ENCODE measurements at regions not wholly inside any gene's neighbourhood (a gene's known extent, or its start where the extent isn't known, plus 50 kb on each side); places are given as distances from the start of the nearest gene placed in this dataset.
"Not testable (repeated sequence)": the region's sequence is repeated elsewhere in the genome, so short reads cannot be mapped to it uniquely, and the experiment has no call there.

DNA sequence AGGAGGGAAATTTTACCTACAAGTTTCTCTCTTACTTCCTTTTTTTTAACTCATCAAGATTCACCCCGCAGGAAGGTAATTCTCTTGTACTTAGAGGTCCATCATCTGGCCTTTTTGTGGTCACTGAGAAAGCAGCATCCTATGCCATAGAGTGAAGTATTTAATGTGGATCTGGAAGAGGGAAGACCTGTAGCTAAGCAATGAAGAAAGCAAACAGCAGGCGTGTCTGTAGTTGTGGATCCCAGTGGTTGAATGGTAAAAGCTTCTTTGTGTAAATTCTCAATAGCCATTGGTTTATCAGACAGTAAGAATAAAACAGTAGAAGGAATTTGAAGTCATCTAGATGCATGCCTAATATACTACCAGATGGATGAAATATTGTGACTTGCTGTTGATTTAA, 196.4 kb downstream of the ANKRD7 start:
- no peak for DNase-seq

DNA sequence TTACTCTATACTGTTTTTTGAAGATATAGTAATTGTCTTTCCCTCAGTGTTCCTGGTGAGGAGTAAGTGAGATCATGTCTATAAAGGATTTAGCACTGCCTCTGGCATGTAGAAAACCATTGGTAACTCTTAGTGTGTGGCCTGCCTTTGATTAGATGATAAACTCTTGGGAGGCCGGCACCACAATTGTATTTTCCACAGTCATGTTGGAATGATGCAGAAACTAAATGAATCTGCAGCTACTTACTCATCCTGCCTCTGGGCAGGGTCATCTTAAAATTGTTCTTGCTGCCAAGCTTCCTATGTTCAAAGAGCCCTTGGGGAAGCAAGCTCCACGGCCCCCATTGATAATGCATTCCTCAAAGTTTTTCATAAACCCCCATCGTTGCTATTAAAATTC, 204.6 kb downstream of the ANKRD7 start:
- no peak for DNase-seq

- DNase-seq, result no peak
Observed at GRCh38 chr7:118436663-118437062, 212.2 kb downstream of the ANKRD7 start.

GRCh38 chr7:118449030-118449429, 224.5 kb downstream of the ANKRD7 start:
- DNase-seq, result not testable (repeated sequence)

DNA sequence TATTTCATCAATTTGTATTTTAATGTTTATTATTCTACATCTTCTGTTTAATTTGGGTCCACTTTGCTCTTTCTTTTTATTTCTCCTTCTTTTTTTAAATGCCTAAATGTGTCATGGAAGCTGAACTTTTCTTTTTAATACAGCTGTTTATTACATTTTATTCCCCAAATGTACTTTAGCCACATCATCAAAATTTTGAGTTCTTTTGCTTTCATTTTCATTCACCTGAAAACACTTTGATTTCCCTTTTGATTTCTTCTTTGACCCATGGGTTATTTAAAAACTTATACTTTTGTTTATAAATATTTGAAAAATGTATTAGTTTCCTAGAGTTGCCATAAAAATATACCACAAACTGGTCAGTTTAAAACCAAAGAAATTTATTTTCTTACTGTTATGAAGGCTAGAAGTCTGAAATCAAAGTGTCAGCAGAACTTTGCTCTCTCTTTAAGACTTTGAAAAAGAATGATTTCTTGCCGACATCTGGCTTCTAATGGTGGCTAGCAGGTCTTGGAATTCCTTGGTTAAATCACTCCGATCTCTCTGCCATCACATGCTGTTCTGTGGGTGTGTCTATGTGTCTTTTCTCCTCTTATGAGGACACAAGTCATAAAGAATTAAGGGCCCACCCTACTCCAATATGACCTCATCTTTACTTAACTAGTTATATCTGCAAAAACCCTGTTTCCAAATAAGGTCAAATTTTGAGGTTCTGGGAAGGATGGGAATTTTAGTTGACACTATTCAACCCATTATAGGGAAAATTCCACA, 225.5 kb downstream of the ANKRD7 start:
- DNase-seq, result no peak

GRCh38 chr7:118452128-118452527, 227.6 kb downstream of the ANKRD7 start:
- no peak for DNase-seq

GRCh38 chr7:118467381-118467780, 242.9 kb downstream of the ANKRD7 start:
- no peak for DNase-seq

DNA sequence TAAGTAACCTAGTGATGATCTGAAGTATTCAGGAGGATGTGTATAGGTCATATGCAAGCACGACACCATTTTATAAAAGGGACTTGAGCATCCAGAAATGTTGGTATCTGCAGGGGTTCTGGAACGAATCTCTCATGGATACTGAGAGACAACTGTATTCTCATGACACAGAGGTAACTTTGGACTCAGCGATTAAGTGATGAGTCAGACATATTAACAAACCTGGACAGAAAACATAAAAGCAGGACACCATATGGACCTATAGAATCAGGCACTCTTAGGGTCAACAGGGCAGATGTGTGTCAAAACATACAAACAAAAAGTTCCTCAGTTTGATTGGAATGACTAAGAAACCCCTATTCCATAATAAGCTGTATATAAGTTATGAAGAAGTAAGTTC, 248.1 kb downstream of the ANKRD7 start:
- no peak for DNase-seq

- DNase-seq, result no peak
Observed at GRCh38 chr7:118473271-118473670, 248.8 kb downstream of the ANKRD7 start.

GRCh38 chr7:118476036-118476435, 251.5 kb downstream of the ANKRD7 start:
- DNase-seq, result no peak

- no peak for DNase-seq
Observed at GRCh38 chr7:118477036-118477435, 252.5 kb downstream of the ANKRD7 start.

DNA sequence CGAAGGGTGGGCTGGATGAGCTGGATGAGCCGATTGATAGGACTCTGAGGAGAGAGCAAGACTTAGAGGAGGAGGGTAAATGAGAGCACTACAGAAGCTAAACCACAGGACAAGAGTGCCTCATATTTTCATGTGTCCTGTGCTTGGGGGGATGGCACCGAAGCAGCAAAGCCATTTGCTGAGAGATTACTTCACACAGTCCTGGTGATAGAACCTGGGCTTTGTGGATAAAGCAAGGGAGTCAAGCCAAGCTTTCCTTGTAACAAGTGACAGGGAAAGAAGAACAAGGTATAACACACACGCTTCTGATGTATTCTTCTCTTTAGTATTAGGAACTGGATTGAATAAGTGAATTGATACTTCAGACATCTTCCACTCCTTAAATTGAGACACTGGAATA, 253.7 kb downstream of the ANKRD7 start:
- no peak for DNase-seq

GRCh38 chr7:118478931-118479330, 254.4 kb downstream of the ANKRD7 start:
- no peak for DNase-seq

DNA sequence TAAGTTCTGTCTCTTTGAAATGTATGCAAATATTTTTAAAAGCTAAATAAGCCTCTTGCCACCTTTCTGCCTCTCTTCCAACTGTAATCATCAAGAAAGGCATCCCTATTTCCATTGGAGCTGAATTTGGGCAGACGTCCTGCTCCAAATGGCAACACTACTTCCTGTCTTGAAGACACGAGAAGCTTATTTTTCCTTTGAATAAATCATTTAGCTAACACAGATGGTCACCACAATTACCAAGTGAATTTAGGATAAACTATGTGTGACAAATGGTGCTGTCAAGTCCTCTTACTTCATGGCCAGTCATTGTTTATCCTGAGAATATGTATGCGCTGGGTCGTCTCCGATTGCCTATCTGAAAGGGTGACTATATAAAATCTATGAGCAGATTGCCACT, 268.0 kb downstream of the ANKRD7 start:
- DNase-seq, result no peak

DNA sequence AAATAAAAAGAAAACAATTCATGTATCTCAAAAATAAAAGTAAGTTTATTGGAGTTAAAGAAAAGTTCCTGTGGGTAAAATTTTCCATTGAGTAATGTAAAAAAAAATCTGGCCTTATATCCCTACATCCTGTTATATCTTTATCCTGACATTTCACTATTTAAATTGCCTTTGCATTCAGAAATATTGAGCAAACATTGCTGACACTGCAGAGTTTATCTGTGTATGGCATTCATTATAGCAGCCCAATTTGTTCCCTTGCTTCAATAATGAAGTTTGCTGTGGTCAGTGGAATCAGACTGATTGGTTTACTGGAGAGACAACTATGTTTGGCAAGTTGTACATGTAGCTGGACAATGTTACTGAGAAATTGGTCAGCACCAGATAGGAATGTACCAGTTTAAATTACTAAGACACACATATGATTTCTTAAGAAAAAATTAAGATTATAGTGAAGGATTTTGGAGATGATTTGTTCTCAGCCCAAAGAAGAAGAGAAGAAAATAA, 271.7 kb downstream of the ANKRD7 start:
- no peak for DNase-seq

DNA sequence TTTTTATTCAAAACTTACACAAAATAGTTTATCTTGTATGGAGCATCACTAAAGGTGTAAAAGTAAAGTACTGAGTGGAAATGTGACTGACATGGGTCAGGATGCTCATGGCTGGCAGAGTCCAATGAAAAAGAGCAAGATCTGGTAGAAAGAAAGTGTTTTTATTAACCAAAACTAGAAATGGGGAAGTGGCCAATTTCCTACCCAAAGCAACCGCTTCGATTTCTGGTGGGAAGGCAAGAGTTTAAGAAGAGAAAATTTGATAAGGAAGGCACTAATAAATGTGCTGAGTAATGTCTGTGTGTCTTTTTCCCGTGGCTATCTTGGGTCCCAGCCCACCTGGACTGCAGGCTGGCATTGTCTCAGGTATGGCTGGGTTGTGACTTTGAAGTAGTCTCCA, 277.7 kb downstream of the ANKRD7 start:
- DNase-seq, result no peak

DNA sequence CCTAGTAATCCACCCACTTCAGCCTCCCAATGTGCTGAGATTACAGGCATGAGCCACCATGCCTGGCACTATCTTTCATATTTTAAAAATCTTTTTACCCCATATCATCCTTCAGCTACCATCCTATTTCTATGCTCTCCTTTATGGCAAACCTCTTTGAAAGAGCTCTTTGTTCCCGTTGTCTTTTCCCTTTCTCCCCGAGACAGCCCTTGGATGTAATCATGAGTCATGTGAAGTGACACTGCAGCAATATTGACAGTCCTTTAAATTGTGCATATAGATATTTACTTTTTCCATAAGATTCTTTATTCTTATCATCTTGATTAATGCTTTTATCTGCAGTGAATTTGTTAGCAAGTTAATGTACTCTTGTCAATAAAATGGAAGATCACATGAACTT, 286.6 kb downstream of the ANKRD7 start:
- DNase-seq, result no peak

GRCh38 chr7:118517275-118517674, 292.8 kb downstream of the ANKRD7 start:
- no peak for DNase-seq

- DNase-seq, result no peak
Observed at GRCh38 chr7:118525020-118525419, 300.5 kb downstream of the ANKRD7 start.

DNA sequence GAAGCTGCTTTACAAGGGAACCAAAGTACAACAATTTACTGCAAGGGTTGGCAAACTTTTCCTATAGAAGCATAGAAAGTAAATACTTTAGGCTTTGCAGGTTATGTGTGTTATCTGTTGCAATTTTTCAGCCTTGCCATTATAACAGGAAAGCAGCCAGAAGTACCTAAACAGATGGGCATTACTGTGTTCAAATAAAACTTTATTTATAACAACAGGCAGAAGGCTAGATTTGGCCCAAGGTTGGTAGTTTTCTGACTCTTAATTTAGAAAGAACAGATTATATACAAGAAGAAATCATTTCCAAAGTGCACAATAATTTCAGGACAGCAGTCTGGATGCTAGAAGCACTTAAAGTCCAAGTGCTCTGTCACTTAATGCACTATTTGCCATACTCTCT, 307.1 kb downstream of the ANKRD7 start:
- DNase-seq, result no peak

DNA sequence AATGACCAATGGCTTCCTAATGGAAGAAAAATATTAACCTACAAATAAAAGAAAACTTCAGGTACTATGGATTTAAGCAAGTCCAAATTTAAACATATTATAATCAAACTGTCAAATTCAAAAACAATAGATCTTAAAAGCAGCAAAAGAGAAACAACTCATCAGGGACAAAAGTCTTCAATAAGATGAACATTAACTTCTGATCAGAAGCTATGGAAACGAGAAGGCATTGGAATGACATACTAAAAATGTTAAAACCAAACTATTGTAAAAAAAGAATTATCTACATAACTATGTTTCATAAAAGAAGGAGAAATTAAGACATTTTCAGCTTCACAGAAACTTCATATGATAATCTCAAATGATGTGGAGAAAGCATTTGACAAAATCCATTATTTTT, 334.7 kb downstream of the ANKRD7 start:
- no peak for DNase-seq

- no peak for DNase-seq
Observed at GRCh38 chr7:118563311-118563710, 338.8 kb downstream of the ANKRD7 start.

- DNase-seq, result no peak
Observed at GRCh38 chr7:118572604-118573003, 348.1 kb downstream of the ANKRD7 start.

GRCh38 chr7:118573085-118573484, 348.6 kb downstream of the ANKRD7 start:
- no peak for DNase-seq

DNA sequence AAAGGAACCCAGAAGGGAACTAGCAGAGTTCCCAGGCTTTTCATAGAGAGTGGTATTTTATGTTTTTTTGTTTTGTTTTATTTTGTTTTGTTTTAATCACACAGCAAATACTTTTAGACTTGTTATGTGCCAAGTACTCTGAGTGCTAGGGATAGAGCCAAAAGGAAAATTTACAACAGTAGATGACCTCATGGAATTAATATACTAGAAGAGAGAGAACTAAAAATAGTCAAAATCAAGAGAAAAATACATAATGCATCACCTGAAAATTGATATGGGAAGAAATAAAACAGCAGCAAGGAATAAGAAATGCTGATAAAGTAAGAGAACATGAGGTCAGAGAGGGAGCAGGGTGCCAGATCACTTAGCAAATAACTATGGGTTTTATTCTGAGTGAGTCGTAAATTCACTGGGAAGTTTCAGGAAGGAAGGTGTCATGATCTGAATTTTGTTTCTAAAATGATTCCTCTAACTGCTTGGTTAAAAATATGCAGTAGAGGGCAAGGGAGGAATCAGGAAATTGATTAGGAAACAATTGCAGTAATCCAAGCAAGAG, 351.0 kb downstream of the ANKRD7 start:
- DNase-seq, result no peak
